Peyer's patch (tissue), 4 donors: ENCODE measurements at regions not wholly inside any gene's neighbourhood (a gene's known extent, or its start where the extent isn't known, plus 50 kb on each side); places are given as distances from the start of the nearest gene placed in this dataset.
"Not testable (repeated sequence)": the region's sequence is repeated elsewhere in the genome, so short reads cannot be mapped to it uniquely, and the experiment has no call there.

Source experiments
- DNase-seq, 3 donors: peaks; one replicate each; pipeline ENCODE4 v3.0.0-alpha.2; 2017 to 2019
- H3K27ac ChIP-seq, 4 donors: fragments of 200-600 bp; sonication (generic); one replicate each; pipeline ENCODE4 v1.5.1; 2016 to 2019
- H3K27me3 ChIP-seq, 2 donors: fragments of 200-600 bp; sonication (generic); one replicate each; pipeline ENCODE4 v1.5.1; 2019
- H3K36me3 ChIP-seq, 3 donors: fragments of 200-600 bp; sonication (generic); one replicate each; pipeline ENCODE4 v1.5.1; 2016 to 2019
- H3K4me1 ChIP-seq, 4 donors: fragments of 200-600 bp; sonication (generic); one replicate each; pipeline ENCODE4 v1.5.1; 2016 to 2019
- H3K4me3 ChIP-seq, 4 donors: fragments of 200-600 bp; sonication (generic); 1 replicate in 3 of 4; 2 replicates in 1 of 4; pipeline ENCODE4 v1.5.1; 2016 to 2019; ENCODE audit warnings: mild to moderate bottlenecking in 1 of 4
- H3K9me3 ChIP-seq, 4 donors: fragments of 200-600 bp; sonication (generic); one replicate each; pipeline ENCODE4 v1.5.1; 2016 to 2019; ENCODE audit warnings: mild to moderate bottlenecking in 1 of 4
- CTCF ChIP-seq, 6 experiments: fragments of 450-650 bp in 4 of 6; fragments of 200-600 bp in 2 of 6; sonication (generic) in 1 of 6; IDR thresholded peaks; one replicate each; pipeline ENCODE4 v1.5.1; 2017 to 2019; ENCODE audit warnings: antibody characterized with exemption in 6 of 6, mild to moderate bottlenecking in 3 of 6, moderate library complexity in 1 of 6
- POLR2A ChIP-seq, 2 donors: fragments of 450-650 bp; IDR thresholded peaks; one replicate each; pipeline ENCODE4 v1.5.1; 2017; ENCODE audit warnings: antibody characterized with exemption in 2 of 2, mild to moderate bottlenecking in 2 of 2, moderate library complexity in 2 of 2

- TF ChIP-seq CTCF (IDR thresholded peaks at IDR 0.05): no peak
- TF ChIP-seq POLR2A (IDR thresholded peaks at IDR 0.05): no peak
- Histone ChIP-seq H3K27me3 (no peaks in the 10 kb centered on the region), H3K27ac (no peak overlapping the region), H3K9me3 (no peaks in the 10 kb centered on the region), H3K4me1 (no peaks in the 10 kb centered on the region), H3K4me3 (no peak overlapping the region), H3K36me3 (no peaks in the 10 kb centered on the region)
- no peak for DNase-seq
Observed at GRCh38 chr2:2726163-2726562, 395.1 kb upstream of the MYT1L start.

DNA sequence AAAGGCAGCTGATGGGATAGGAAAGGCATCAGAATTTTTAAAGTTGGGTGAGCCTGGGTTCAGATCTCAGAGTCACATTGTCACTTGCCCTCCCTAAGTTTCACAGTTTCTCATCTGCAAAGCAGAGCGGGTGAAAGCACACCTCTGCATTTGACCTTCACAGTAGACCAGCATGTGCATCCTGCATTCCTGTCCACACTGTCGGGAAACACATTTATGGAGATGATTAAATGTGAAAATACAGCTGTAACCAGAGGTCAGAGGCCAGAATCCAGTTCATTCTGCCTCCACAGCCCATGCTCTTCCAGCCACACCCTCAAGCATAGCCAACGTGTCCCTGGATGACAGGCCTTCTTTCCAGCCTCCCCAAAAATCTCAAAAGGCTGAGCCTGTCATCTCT lies 392.0 kb upstream of the MYT1L start:
- H3K4me1 ChIP-seq: no peaks in the 10 kb centered on the region
- no peak overlapping the region for H3K4me3 ChIP-seq
- no peak overlapping the region for H3K27ac ChIP-seq
- no peak for DNase-seq
- H3K9me3 ChIP-seq: peaks cover 0 to 2% (median 0%) of the 10 kb centered on the region in 4 donors
- no peak for TF ChIP-seq CTCF (IDR thresholded peaks at IDR 0.05)
- no peak for TF ChIP-seq POLR2A (IDR thresholded peaks at IDR 0.05)
- no peaks in the 10 kb centered on the region for H3K27me3 ChIP-seq
- no peaks in the 10 kb centered on the region for H3K36me3 ChIP-seq

GRCh38 chr2:2721296-2721835 lies 390.3 kb upstream of the MYT1L start:
- no peak overlapping the region for H3K4me3 ChIP-seq
- TF ChIP-seq POLR2A (IDR thresholded peaks at IDR 0.05): no peak
- TF ChIP-seq CTCF (IDR thresholded peaks at IDR 0.05): no peak
- DNase-seq: no peak
- no peaks in the 10 kb centered on the region for H3K4me1 ChIP-seq
- no peaks in the 10 kb centered on the region for H3K27me3 ChIP-seq
- H3K9me3 ChIP-seq: peaks cover 0 to 2% (median 0%) of the 10 kb centered on the region in 4 donors
- no peak overlapping the region for H3K27ac ChIP-seq
- no peaks in the 10 kb centered on the region for H3K36me3 ChIP-seq

GRCh38 chr2:2720806-2721205 lies 389.7 kb upstream of the MYT1L start:
- H3K36me3 ChIP-seq, H3K27me3 ChIP-seq, H3K4me3 ChIP-seq, H3K9me3 ChIP-seq, H3K27ac ChIP-seq, H3K4me1 ChIP-seq, DNase-seq: not testable (repeated sequence)

- no peak for TF ChIP-seq CTCF (IDR thresholded peaks at IDR 0.05)
- no peak for TF ChIP-seq POLR2A (IDR thresholded peaks at IDR 0.05)
- peaks cover 0 to 2% (median 0%) of the 10 kb centered on the region in 4 donors for H3K9me3 ChIP-seq
- DNase-seq: no peak
- H3K36me3 ChIP-seq: no peaks in the 10 kb centered on the region
- no peaks in the 10 kb centered on the region for H3K27me3 ChIP-seq
- no peak overlapping the region for H3K27ac ChIP-seq
- no peaks in the 10 kb centered on the region for H3K4me1 ChIP-seq
- no peak overlapping the region for H3K4me3 ChIP-seq
Observed at GRCh38 chr2:2720351-2720750, 389.3 kb upstream of the MYT1L start.

DNA sequence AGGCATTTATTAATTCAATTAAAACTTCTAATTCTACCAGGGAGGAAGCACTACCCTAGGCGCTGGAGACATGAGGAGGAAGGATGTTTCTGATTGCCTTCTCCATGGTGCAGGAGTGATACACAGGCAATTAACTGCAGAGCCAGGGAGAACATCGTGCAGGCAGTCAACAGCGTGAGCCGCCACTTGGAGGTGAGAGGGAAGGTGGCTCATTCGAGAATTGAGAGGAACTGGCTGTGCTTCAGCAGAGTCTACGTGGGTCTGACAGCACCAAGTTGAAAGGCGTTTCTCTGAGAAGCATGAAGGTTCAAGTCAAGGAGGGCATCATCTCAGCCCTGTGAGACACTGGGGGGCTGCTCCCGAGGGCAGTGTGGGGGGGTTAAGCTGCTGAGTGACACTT lies 388.7 kb upstream of the MYT1L start:
- TF ChIP-seq CTCF (IDR thresholded peaks at IDR 0.05): no peak
- TF ChIP-seq POLR2A (IDR thresholded peaks at IDR 0.05): no peak
- Histone ChIP-seq H3K27ac (no peak overlapping the region), H3K36me3 (no peaks in the 10 kb centered on the region), H3K9me3 (peaks cover 0 to 2% (median 0%) of the 10 kb centered on the region in 4 donors), H3K4me1 (no peaks in the 10 kb centered on the region), H3K4me3 (no peak overlapping the region), H3K27me3 (no peaks in the 10 kb centered on the region)
- DNase-seq: no peak
